ENCODE measurements at regions not wholly inside any gene's neighbourhood (a gene's known extent, or its start where the extent isn't known, plus 50 kb on each side); places are given as distances from the start of the nearest gene placed in this dataset.

DNA sequence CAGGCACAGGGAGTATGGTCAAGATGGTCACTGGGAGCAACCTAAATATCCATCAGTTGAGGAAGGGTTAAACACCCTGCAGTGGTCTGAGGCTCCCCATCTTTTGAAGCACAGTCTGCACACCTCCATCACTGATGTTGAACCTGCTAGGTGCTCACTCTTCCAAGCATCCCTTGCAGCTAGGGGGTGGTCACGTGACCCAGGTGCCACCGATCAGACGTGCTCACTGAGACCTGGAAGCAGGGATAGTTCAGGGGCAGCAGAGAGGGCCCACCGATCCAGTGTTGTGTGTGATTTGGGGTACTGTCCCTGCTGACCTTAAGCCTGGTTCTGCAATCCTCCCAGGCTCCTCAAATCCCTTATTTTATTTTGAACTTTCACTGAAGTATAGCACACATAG, 134.6 kb downstream of the CEBPB start:
- no peak for TF ChIP-seq CTCF (IDR thresholded peaks at IDR 0.05)
- no peak for TF ChIP-seq POLR2A (IDR thresholded peaks at IDR 0.05)
- no peak for TF ChIP-seq POLR2AphosphoS5 (IDR thresholded peaks at IDR 0.05; ENCODE audit: insufficient read depth in 1 of 2, low read depth in 1 of 2)
